ENCODE measurements at regions not wholly inside any gene's neighbourhood (a gene's known extent, or its start where the extent isn't known, plus 50 kb on each side); places are given as distances from the start of the nearest gene placed in this dataset.

DNA sequence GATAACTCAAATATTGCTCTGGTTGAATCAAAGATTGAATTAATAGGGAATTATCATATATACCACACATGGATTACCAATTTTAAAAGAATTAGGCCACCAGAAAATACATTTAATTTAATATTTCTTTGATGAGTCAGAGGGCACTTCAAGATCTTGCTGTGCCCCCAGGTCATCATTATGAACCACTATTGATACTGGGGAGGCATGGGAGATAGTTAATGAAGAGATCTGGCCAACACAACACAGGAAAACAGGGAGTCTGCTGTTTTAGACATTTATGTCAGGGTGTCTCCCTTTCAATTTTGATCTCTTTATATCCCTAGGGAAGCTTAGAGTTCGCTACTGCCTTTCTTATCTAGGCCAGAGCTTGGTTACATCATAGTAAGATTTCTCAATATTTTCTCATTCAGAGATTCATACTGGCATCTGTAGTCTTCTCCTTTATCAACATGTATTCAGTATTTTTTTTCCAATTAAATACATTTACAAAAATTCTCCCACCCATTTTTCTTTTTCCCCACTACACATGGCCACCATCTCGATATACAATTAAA, 158.3 kb upstream of the ZFHX3 start:
- TF ChIP-seq, protein P1, sequence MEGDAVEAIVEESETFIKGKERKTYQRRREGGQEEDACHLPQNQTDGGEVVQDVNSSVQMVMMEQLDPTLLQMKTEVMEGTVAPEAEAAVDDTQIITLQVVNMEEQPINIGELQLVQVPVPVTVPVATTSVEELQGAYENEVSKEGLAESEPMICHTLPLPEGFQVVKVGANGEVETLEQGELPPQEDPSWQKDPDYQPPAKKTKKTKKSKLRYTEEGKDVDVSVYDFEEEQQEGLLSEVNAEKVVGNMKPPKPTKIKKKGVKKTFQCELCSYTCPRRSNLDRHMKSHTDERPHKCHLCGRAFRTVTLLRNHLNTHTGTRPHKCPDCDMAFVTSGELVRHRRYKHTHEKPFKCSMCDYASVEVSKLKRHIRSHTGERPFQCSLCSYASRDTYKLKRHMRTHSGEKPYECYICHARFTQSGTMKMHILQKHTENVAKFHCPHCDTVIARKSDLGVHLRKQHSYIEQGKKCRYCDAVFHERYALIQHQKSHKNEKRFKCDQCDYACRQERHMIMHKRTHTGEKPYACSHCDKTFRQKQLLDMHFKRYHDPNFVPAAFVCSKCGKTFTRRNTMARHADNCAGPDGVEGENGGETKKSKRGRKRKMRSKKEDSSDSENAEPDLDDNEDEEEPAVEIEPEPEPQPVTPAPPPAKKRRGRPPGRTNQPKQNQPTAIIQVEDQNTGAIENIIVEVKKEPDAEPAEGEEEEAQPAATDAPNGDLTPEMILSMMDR (IDR thresholded peaks at IDR 0.05; ENCODE audit: unreplicated experiment), result no peak
- H3K4me1 Mint-ChIP-seq (ENCODE audit: unreplicated experiment), result peaks cover 7% of the 10 kb centered on the region
- peaks cover 3% of the 10 kb centered on the region for H3K27me3 Mint-ChIP-seq (ENCODE audit: unreplicated experiment)
- no peaks in the 10 kb centered on the region for H3K36me3 Mint-ChIP-seq (ENCODE audit: low read depth, unreplicated experiment)
- no peak for DNase-seq (ENCODE audit: low spot score)
- no peaks in the 10 kb centered on the region for H3K9me3 Mint-ChIP-seq (ENCODE audit: unreplicated experiment)
- no peak overlapping the region for H3K27ac Mint-ChIP-seq (ENCODE audit: unreplicated experiment)
- H3K4me3 Mint-ChIP-seq (ENCODE audit: unreplicated experiment), result no peak overlapping the region

DNA sequence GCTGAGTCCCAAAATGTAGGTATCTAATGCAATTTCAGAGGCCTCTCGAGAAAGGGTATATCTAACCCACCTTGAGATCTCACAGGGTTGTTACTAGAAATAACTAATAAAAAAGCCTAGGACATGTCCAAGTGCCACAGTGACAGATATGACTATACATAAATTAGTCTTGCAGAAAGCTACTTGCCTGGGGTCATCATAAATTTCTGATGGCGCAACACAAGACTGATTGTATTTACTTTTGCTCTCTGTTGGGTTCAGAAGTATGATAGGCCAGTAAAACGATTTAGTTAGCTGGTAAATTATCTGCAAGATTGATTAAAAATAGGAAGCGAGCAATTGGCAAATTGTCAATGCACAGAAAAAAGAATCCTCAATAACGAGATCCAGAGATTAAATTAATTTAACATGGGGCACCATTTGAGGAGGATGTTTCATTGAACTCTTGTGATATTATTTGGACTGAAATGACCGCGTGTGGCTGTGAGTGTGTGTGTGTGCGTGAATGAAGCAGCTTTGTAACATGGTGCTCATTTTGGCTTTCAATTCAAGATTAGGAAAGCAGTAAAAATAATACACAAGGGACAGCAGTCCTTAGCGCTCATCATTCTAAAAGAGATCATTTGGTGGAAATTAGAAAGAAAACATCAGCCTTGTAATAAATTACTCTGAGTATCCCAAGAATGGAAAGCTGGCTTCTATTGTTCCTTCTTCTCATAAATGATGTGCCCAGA, 157.4 kb upstream of the ZFHX3 start:
- TF ChIP-seq, protein P1 (IDR thresholded peaks at IDR 0.05; ENCODE audit: unreplicated experiment), result no peak
- Mint-ChIP-seq H3K27me3 (ENCODE audit: unreplicated experiment) (peaks cover 3% of the 10 kb centered on the region), H3K4me3 (ENCODE audit: unreplicated experiment) (no peak overlapping the region), H3K27ac (ENCODE audit: unreplicated experiment) (no peak overlapping the region), H3K4me1 (ENCODE audit: unreplicated experiment) (peaks cover 7% of the 10 kb centered on the region), H3K36me3 (ENCODE audit: low read depth, unreplicated experiment) (no peaks in the 10 kb centered on the region), H3K9me3 (ENCODE audit: unreplicated experiment) (no peaks in the 10 kb centered on the region)
- DNase-seq (ENCODE audit: low spot score), result no peak

DNA sequence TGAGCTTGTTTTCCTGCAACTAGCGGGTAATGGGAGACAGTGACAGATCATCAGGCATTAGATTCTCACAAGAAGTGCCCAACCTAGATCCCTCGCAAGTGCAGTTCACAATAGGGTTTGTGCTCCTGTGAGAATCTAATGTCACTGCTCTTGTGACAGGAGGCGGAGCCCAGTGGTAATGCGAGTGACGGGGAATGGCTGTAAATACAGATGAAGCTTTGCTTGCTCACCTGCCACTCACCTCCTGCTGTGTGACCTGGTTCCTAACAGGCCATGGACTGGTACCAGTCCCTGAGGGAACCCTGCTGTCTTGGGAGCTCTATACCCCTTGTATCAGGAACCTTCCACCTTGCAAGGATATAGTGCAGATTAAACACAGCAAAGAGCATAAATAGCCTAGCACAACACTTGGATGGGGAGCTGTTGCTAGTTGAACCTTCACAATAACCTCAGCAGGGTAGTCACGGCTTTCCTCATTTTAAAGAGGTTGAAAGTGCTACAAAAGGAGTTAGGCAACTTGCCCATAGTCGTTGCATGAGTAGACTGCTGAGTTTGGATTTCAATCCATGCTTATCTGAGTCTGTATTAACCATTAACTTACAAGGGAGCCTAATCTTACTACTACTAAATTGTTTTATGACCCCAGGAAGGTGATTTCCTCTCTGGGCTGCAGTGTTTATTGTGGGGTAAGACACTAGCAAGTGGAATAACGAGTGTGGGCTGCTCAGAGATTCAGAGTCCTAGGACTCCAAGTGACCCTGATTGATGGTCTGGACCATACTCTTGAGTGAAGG, 156.6 kb upstream of the ZFHX3 start:
- peaks cover 3% of the 10 kb centered on the region for H3K27me3 Mint-ChIP-seq (ENCODE audit: unreplicated experiment)

DNA sequence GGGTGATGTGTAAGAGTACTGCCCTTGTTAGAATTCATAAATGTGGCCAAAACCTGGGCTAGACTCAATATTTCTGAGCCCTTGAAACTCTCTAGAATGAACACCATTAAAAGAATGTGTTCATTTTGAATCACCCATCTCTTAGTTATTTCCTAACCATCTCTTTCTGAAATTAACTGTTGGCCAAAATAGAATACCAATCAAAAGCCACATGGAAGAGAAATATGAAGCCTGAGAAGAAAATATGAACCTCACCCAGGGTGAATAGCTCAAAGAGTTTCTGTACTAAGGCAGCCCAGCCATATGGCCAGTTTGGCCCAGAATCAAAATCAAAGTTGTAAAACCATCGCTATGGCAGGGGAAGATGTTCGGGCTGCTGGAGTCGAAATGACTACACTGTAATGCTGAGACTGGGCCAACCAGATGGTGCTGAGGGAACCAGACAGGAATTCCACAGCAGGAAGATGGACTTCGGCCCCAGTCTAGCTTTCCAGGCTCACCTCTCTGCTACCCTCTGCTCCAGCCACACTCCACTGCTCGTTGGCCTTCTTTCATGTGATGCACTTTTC, 154.3 kb upstream of the ZFHX3 start:
- H3K36me3 Mint-ChIP-seq (ENCODE audit: low read depth, unreplicated experiment), result no peaks in the 10 kb centered on the region
- no peak overlapping the region for H3K4me3 Mint-ChIP-seq (ENCODE audit: unreplicated experiment)
- peaks cover 7% of the 10 kb centered on the region for H3K4me1 Mint-ChIP-seq (ENCODE audit: unreplicated experiment)
- H3K9me3 Mint-ChIP-seq (ENCODE audit: unreplicated experiment), result no peaks in the 10 kb centered on the region
- TF ChIP-seq, protein P1 (IDR thresholded peaks at IDR 0.05; ENCODE audit: unreplicated experiment), result no peak
- DNase-seq (ENCODE audit: low spot score), result no peak
- H3K27ac Mint-ChIP-seq (ENCODE audit: unreplicated experiment), result no peak overlapping the region
- peaks cover 3% of the 10 kb centered on the region for H3K27me3 Mint-ChIP-seq (ENCODE audit: unreplicated experiment)

More for the DNA sequence above, 156.6 kb upstream of the ZFHX3 start:
- TF ChIP-seq, protein P1 (IDR thresholded peaks at IDR 0.05; ENCODE audit: unreplicated experiment), result no peak
- no peak for DNase-seq (ENCODE audit: low spot score)
- no peak overlapping the region for H3K4me3 Mint-ChIP-seq (ENCODE audit: unreplicated experiment)
- H3K36me3 Mint-ChIP-seq (ENCODE audit: low read depth, unreplicated experiment), result no peaks in the 10 kb centered on the region
- peaks cover 7% of the 10 kb centered on the region for H3K4me1 Mint-ChIP-seq (ENCODE audit: unreplicated experiment)
- H3K27ac Mint-ChIP-seq (ENCODE audit: unreplicated experiment), result no peak overlapping the region
- H3K9me3 Mint-ChIP-seq (ENCODE audit: unreplicated experiment), result no peaks in the 10 kb centered on the region
